Activated naive CD8-positive, alpha-beta T cell treated with anti-CD3 and anti-CD28 coated beads, Interleukin-2, amount 10 ng/mL, durations not matched to agents 7 days and 5 days (primary cell): ENCODE measurements at regions not wholly inside any gene's neighbourhood (a gene's known extent, or its start where the extent isn't known, plus 50 kb on each side); places are given as distances from the start of the nearest gene placed in this dataset.

Experiments
- ATAC-seq: fragments of 150-1000 bp; cut with Tn5 transposase; one replicate; pipeline ENCODE4 v1.10.0; 2021; ENCODE audit warnings: low read depth, moderate library complexity
- POLR2A ChIA-PET: fragments of 350-600 bp; sonication (Branson Sonifier 250); formaldehyde crosslinking; loops from one replicate; lab custom pipeline; 2021; ENCODE audit warnings: antibody characterized with exemption; lab: Charles Lee
- DNase-seq: peaks from one replicate; pipeline ENCODE4 v3.0.0; 2021
- H3K27ac Mint-ChIP-seq: one replicate; pipeline ENCODE4 v1.8.0; 2022; ENCODE audit warnings: mild to moderate bottlenecking, mixed read lengths
- H3K27me3 Mint-ChIP-seq: one replicate; pipeline ENCODE4 v1.8.0; 2022; ENCODE audit warnings: mild to moderate bottlenecking, moderate library complexity, mixed read lengths
- H3K36me3 Mint-ChIP-seq: one replicate; pipeline ENCODE4 v1.8.0; 2021; ENCODE audit warnings: mild to moderate bottlenecking, mixed read lengths
- H3K4me1 Mint-ChIP-seq: one replicate; pipeline ENCODE4 v1.8.0; 2021; ENCODE audit warnings: mixed read lengths
- H3K4me3 Mint-ChIP-seq: one replicate; pipeline ENCODE4 v1.8.0; 2022; ENCODE audit warnings: mild to moderate bottlenecking, moderate library complexity, mixed read lengths
- H3K9me3 Mint-ChIP-seq: one replicate; pipeline ENCODE4 v1.8.0; 2021; ENCODE audit warnings: mixed read lengths

GRCh38 chr2:57160976-57161375 is 885.6 kb upstream of the VRK2 start:
- Mint-ChIP-seq H3K4me1 (no peaks in the 10 kb centered on the region), H3K9me3 (no peaks in the 10 kb centered on the region), H3K36me3 (no peaks in the 10 kb centered on the region), H3K27me3 (no peaks in the 10 kb centered on the region), H3K4me3 (no peak overlapping the region), H3K27ac (no peak overlapping the region)
- POLR2A ChIA-PET, result no interaction called here
- no peak for DNase-seq
- ATAC-seq, result no peak

GRCh38 chr2:57177176-57177575 is 869.4 kb upstream of the VRK2 start:
- ATAC-seq (no peak), DNase-seq (no peak)
- H3K4me1 Mint-ChIP-seq, result no peaks in the 10 kb centered on the region
- H3K27me3 Mint-ChIP-seq, result no peaks in the 10 kb centered on the region
- H3K27ac Mint-ChIP-seq, result no peak overlapping the region
- POLR2A ChIA-PET, result no interaction called here
- H3K9me3 Mint-ChIP-seq, result peaks cover 6% of the 10 kb centered on the region
- no peaks in the 10 kb centered on the region for H3K36me3 Mint-ChIP-seq
- H3K4me3 Mint-ChIP-seq, result no peak overlapping the region

- Mint-ChIP-seq H3K4me1 (no peaks in the 10 kb centered on the region), H3K9me3 (peaks cover 4% of the 10 kb centered on the region), H3K4me3 (no peak overlapping the region), H3K27me3 (no peaks in the 10 kb centered on the region), H3K36me3 (no peaks in the 10 kb centered on the region), H3K27ac (no peak overlapping the region)
- ATAC-seq (no peak), DNase-seq (no peak)
- POLR2A ChIA-PET, result no interaction called here
These were observed 866.5 kb upstream of the VRK2 start for GRCh38 chr2:57180042-57180567.

GRCh38 chr2:57180678-57181077 is 865.9 kb upstream of the VRK2 start:
- peaks cover 4% of the 10 kb centered on the region for H3K9me3 Mint-ChIP-seq
- H3K4me3 Mint-ChIP-seq, result no peak overlapping the region
- DNase-seq (no peak), ATAC-seq (no peak)
- no peak overlapping the region for H3K27ac Mint-ChIP-seq
- H3K36me3 Mint-ChIP-seq, result no peaks in the 10 kb centered on the region
- H3K27me3 Mint-ChIP-seq, result no peaks in the 10 kb centered on the region
- H3K4me1 Mint-ChIP-seq, result no peaks in the 10 kb centered on the region
- POLR2A ChIA-PET, result no interaction called here

- DNase-seq, result no peak
- POLR2A ChIA-PET, result no interaction called here
- Mint-ChIP-seq H3K27ac (no peak overlapping the region), H3K4me3 (no peak overlapping the region), H3K36me3 (no peaks in the 10 kb centered on the region), H3K4me1 (no peaks in the 10 kb centered on the region), H3K27me3 (no peaks in the 10 kb centered on the region), H3K9me3 (peaks cover 4% of the 10 kb centered on the region)
- ATAC-seq, result no peak
These were observed 865.1 kb upstream of the VRK2 start for GRCh38 chr2:57181315-57182038.

- Mint-ChIP-seq H3K27me3 (no peaks in the 10 kb centered on the region), H3K36me3 (no peaks in the 10 kb centered on the region), H3K4me3 (no peak overlapping the region), H3K4me1 (no peaks in the 10 kb centered on the region), H3K9me3 (peaks cover 4% of the 10 kb centered on the region), H3K27ac (no peak overlapping the region)
- ATAC-seq, result no peak
- POLR2A ChIA-PET, result no interaction called here
- DNase-seq, result no peak
These were observed 863.7 kb upstream of the VRK2 start for GRCh38 chr2:57182916-57183315.

GRCh38 chr2:57185568-57185967 is 861.0 kb upstream of the VRK2 start:
- Mint-ChIP-seq H3K27me3 (no peaks in the 10 kb centered on the region), H3K27ac (no peak overlapping the region), H3K9me3 (no peaks in the 10 kb centered on the region), H3K4me3 (no peak overlapping the region), H3K4me1 (no peaks in the 10 kb centered on the region), H3K36me3 (no peaks in the 10 kb centered on the region)
- POLR2A ChIA-PET, result no interaction called here
- no peak for ATAC-seq
- no peak for DNase-seq

GRCh38 chr2:57190007-57190406 is 856.6 kb upstream of the VRK2 start:
- Mint-ChIP-seq H3K36me3 (no peaks in the 10 kb centered on the region), H3K9me3 (no peaks in the 10 kb centered on the region), H3K27ac (no peak overlapping the region), H3K27me3 (no peaks in the 10 kb centered on the region), H3K4me3 (no peak overlapping the region), H3K4me1 (no peaks in the 10 kb centered on the region)
- no peak for ATAC-seq
- POLR2A ChIA-PET, result no interaction called here
- no peak for DNase-seq

- Mint-ChIP-seq H3K27me3 (no peaks in the 10 kb centered on the region), H3K4me3 (no peak overlapping the region), H3K9me3 (peaks cover 6% of the 10 kb centered on the region), H3K4me1 (no peaks in the 10 kb centered on the region), H3K27ac (no peak overlapping the region), H3K36me3 (no peaks in the 10 kb centered on the region)
- POLR2A ChIA-PET, result no interaction called here
- ATAC-seq (no peak), DNase-seq (no peak)
These were observed 846.9 kb upstream of the VRK2 start for GRCh38 chr2:57199663-57200062.

GRCh38 chr2:57204364-57204763 is 842.2 kb upstream of the VRK2 start:
- DNase-seq (no peak), ATAC-seq (no peak)
- H3K36me3 Mint-ChIP-seq, result no peaks in the 10 kb centered on the region
- POLR2A ChIA-PET, result no interaction called here
- peaks cover 2% of the 10 kb centered on the region for H3K9me3 Mint-ChIP-seq
- H3K4me3 Mint-ChIP-seq, result no peak overlapping the region
- H3K27ac Mint-ChIP-seq, result no peak overlapping the region
- H3K27me3 Mint-ChIP-seq, result no peaks in the 10 kb centered on the region
- H3K4me1 Mint-ChIP-seq, result no peaks in the 10 kb centered on the region

GRCh38 chr2:57205241-57205640 is 841.4 kb upstream of the VRK2 start:
- no peaks in the 10 kb centered on the region for H3K4me1 Mint-ChIP-seq
- H3K27ac Mint-ChIP-seq, result no peak overlapping the region
- no peaks in the 10 kb centered on the region for H3K36me3 Mint-ChIP-seq
- DNase-seq, result no peak
- H3K4me3 Mint-ChIP-seq, result no peak overlapping the region
- peaks cover 2% of the 10 kb centered on the region for H3K9me3 Mint-ChIP-seq
- POLR2A ChIA-PET, result no interaction called here
- no peak for ATAC-seq
- no peaks in the 10 kb centered on the region for H3K27me3 Mint-ChIP-seq

GRCh38 chr2:57207191-57207590 is 839.4 kb upstream of the VRK2 start:
- POLR2A ChIA-PET, result no interaction called here
- no peaks in the 10 kb centered on the region for H3K4me1 Mint-ChIP-seq
- no peak for ATAC-seq
- no peak overlapping the region for H3K4me3 Mint-ChIP-seq
- no peak overlapping the region for H3K27ac Mint-ChIP-seq
- H3K27me3 Mint-ChIP-seq, result no peaks in the 10 kb centered on the region
- no peaks in the 10 kb centered on the region for H3K36me3 Mint-ChIP-seq
- no peak for DNase-seq
- H3K9me3 Mint-ChIP-seq, result peaks cover 2% of the 10 kb centered on the region

- ATAC-seq (no peak), DNase-seq (no peak)
- Mint-ChIP-seq H3K27ac (no peak overlapping the region), H3K4me3 (no peak overlapping the region), H3K36me3 (no peaks in the 10 kb centered on the region), H3K9me3 (peaks cover 3% of the 10 kb centered on the region), H3K27me3 (no peaks in the 10 kb centered on the region), H3K4me1 (no peaks in the 10 kb centered on the region)
- POLR2A ChIA-PET, result no interaction called here
These were observed 836.8 kb upstream of the VRK2 start for GRCh38 chr2:57209799-57210198.

- no peaks in the 10 kb centered on the region for H3K27me3 Mint-ChIP-seq
- H3K4me1 Mint-ChIP-seq, result no peaks in the 10 kb centered on the region
- H3K9me3 Mint-ChIP-seq, result peaks cover 7% of the 10 kb centered on the region
- DNase-seq, result no peak
- no peak for ATAC-seq
- no peaks in the 10 kb centered on the region for H3K36me3 Mint-ChIP-seq
- no peak overlapping the region for H3K27ac Mint-ChIP-seq
- POLR2A ChIA-PET, result no interaction called here
- no peak overlapping the region for H3K4me3 Mint-ChIP-seq
These were observed 835.8 kb upstream of the VRK2 start for GRCh38 chr2:57210855-57211254.
